Cardiac fibroblast (primary cell): ENCODE measurements at regions not wholly inside any gene's neighbourhood (a gene's known extent, or its start where the extent isn't known, plus 50 kb on each side); places are given as distances from the start of the nearest gene placed in this dataset.

Experiments used
- DNase-seq, 2 donors: peaks; one replicate each; pipeline versions ENCODE4 v3.0.0 to v3.0.0-alpha.2; 2010; ENCODE audit warnings: low read depth in 2 of 2
- H3K4me3 ChIP-seq, 2 donors: replicated peaks in 1 of 2; 1 replicate in 1 of 2; 2 replicates in 1 of 2; pipeline ENCODE4 v1.5.1; 2011; ENCODE audit warnings: low read depth in 2 of 2, low read length in 2 of 2, mild to moderate bottlenecking in 2 of 2, moderate library complexity in 1 of 2
- TF ChIP-seq, protein P1 (sequence below): IDR thresholded peaks from one replicate; pipeline ENCODE4 v1.5.1; 2011; ENCODE audit warnings: low read depth, mild to moderate bottlenecking, low read length, inconsistent platforms

DNA sequence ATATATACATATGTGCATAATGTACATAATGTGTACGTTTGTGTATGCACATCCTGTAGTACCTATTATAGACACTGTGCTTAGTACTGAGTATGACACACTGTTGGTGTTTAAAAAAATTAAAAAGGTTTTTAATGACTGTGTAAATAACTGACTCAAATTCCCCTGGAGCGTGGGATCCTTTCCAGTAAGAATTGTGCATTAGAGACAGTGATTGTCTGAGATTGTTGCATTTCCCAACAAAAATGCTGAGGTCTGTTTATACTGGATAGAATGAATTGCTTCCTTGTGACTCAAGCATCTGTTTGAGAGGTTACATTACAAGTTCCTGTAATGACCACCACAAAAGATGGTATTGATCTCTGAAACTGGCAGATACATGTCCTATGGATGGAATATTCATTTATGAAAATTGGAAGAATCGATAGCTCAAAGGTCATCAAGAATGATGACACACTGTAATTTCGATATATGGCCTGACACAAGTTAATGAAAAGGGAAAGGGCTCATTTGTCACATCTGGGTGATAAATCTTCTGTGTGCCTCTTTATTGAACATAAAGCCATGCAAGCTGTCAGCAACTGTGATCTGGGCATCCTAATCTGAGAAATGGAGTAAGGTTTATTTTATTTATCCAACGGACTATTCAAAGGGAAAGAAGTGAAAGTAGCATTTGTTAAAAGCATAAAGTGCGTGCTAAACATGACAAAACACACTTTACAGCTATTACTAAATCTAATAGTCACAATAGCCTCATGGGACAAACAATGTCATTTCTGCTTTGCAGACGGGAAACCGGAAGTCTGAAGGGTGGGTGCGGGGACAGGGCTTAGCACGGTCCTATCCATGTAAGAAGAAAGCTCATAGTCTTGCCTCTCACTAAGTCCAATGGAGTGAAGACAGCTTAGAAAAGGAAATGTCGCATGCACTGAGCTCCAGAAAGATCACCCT lies 228.8 kb downstream of the CDH11 start:
- no peak overlapping the region for H3K4me3 ChIP-seq
- TF ChIP-seq, protein P1, sequence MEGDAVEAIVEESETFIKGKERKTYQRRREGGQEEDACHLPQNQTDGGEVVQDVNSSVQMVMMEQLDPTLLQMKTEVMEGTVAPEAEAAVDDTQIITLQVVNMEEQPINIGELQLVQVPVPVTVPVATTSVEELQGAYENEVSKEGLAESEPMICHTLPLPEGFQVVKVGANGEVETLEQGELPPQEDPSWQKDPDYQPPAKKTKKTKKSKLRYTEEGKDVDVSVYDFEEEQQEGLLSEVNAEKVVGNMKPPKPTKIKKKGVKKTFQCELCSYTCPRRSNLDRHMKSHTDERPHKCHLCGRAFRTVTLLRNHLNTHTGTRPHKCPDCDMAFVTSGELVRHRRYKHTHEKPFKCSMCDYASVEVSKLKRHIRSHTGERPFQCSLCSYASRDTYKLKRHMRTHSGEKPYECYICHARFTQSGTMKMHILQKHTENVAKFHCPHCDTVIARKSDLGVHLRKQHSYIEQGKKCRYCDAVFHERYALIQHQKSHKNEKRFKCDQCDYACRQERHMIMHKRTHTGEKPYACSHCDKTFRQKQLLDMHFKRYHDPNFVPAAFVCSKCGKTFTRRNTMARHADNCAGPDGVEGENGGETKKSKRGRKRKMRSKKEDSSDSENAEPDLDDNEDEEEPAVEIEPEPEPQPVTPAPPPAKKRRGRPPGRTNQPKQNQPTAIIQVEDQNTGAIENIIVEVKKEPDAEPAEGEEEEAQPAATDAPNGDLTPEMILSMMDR: peak; percentile 7
- DNase-seq: peak; percentile 58 to 93

DNA sequence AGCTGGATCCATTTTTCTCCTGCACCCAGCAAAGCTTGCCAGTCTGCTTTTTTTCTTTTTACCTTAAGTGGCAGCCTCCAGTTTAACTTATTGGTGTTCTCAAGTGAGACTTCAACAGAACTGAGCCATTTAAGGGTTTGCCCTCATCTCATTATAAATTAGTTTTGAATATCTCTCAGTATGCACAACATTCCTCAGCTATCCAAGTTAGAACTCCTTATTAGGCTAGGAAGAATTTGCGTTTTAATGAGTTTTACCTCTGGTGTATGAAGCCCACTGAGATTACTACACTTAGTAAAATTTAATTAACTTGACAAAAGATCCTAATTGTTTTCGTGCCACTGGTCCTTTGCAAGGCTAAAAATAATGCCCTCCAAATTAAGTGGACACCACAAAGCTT lies 232.4 kb downstream of the CDH11 start:
- no peak for DNase-seq
- TF ChIP-seq, protein P1: no peak
- no peak overlapping the region for H3K4me3 ChIP-seq

DNA sequence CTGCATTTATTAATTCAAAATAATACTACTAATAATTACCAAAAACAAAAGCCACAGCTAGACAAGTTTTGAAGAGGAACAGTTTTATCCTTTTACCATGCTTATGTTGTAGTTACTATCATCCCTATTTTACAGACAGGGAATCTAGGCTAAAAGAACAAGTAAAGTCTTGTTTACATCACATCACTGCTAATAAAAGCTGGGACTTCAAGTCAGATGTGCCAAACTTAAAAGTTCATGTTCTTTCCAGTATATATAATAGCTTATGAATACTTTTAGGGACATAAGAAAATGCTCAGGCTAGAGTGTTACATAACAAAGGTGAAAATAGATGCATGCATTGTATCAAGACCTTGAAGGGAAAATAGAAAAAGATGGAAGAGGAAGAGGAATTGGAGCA lies 234.2 kb downstream of the CDH11 start:
- no peak for DNase-seq
- TF ChIP-seq, protein P1: no peak
- no peak overlapping the region for H3K4me3 ChIP-seq

DNA sequence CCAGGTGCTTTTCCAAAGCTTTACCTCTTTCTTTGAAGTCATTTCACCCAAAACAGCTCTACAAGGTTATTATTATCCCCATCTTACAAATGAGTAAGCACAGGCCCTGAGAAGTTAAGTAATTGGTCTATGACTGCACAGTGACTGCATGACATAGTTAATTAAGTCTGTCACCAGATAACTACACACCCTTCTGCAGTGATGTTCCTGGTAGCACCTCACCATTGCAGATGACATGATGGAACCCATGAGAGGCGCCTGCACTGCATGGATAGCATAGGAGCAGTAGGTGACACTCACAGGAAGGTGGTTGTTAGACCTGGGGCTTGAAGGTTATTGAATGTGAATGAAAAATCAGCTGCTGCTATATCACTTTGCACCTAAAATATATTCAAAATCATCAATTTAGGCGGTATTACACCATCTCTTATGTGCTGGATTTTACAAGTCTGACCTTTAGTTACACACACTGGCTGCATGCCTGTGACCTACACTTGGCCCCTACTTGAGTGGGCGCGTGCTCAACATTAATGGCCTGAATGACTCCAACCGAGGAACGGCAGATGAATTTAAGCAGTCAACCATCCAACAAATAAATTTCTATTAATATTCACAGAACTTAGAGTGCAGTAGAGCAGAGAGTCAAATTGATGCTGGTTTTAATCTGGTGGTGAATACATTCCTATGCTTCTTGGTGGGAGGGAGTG lies 239.6 kb downstream of the CDH11 start:
- no peak for DNase-seq
- no peak overlapping the region for H3K4me3 ChIP-seq
- TF ChIP-seq, protein P1: no peak

DNA sequence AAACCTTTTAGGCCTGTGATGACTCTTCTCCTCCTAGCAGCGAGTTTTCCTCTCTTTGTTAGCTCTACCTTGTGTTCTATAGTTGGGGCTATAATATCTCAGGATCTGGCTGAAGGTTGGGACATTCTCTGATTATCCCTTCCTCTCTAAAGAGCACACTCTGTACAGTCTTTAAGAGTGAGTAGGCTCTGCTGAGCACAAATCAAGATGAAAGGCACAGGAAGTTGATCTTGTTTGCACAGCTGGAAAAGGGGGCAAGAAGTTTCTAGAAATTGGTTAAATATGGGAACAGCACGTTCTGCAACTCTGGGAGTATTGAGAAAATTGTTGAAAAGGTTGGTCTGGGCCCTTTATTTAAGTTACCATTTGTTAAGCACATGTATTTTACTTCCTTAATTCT lies 240.9 kb downstream of the CDH11 start:
- TF ChIP-seq, protein P1: no peak
- DNase-seq: peak in 1 of 2 donors; percentile 81
- no peak overlapping the region for H3K4me3 ChIP-seq

DNA sequence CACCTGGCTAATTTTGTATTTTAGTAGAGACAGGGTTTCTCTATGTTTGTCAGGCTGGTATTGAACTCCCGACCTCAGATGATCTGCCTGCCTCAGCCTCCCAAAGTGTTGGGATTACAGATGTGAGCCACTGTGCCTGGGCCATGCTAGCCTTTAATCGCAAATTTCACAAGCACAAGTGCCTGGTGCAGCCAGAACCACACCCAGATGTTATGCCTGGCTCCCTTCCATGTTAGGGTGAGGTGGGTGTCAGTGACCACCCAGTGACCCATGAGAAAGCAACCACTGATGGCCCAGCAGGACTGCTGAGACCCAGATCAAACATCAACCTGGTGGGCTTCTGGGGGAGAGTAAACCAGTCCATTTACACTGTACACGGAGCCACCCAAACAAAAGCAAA lies 241.9 kb downstream of the CDH11 start:
- no peak overlapping the region for H3K4me3 ChIP-seq
- no peak for DNase-seq
- TF ChIP-seq, protein P1: no peak
